Adipose tissue (tissue), 3 donors: ENCODE measurements at regions not wholly inside any gene's neighbourhood (a gene's known extent, or its start where the extent isn't known, plus 50 kb on each side); places are given as distances from the start of the nearest gene placed in this dataset.

Source experiments
- H3K27ac ChIP-seq: one replicate; pipeline ENCODE4 v1.5.1; 2013; ENCODE audit warnings: low read depth, low read length
- WGBS, 3 donors: extraction: QIAGEN DNeasy Blood & Tissue Kit; methylation state at CpG; one replicate each; pipeline ENCODE4 v1.1.7; 2013; 5-methylcytosine and 5-hydroxymethylcytosine counted together
- donor health status: healthy with polysubstance abuse.
- donor health status: Bipolar disorder and iron deficiency.
- donor health status: healthy.

DNA sequence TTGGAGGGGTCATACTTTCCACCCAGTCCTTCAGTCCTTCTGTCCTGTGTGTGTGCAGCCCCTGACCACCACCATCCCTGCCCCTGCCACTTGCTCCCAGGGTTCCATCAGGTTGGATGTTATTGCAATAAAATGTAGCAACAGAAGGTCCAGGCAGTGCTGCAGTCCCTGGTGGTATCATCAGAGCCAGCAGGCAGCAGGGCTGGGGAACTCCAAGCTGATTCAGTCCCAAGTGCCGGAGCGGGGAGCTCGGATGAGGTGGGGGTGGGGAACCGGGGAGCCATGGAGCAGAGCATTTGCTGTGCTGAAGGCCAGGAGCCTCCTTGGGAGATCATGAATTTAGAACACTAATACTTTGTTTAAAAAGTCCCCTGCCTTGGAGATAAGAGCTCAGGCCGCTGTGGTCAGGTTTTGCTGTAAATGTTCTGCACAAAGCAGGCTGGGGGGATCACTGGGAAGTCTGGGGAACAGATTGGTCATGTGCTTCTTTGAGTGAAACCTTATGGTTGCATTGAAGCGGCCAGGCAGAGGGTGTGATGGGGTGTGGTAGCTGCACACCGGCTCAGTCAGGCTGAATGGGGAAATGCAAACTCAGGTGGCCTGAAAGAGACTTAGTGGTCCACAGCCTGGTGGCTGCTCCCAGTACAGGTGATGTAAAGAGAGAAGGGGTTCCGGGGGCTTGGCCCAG, 225.9 kb downstream of the SEC14L1 start:
- H3K27ac ChIP-seq, result no peak overlapping the region
- WGBS, 3 donors, result 64 to 71% (median 66%) methylated on average over 8 of the region's 8 CpGs

DNA sequence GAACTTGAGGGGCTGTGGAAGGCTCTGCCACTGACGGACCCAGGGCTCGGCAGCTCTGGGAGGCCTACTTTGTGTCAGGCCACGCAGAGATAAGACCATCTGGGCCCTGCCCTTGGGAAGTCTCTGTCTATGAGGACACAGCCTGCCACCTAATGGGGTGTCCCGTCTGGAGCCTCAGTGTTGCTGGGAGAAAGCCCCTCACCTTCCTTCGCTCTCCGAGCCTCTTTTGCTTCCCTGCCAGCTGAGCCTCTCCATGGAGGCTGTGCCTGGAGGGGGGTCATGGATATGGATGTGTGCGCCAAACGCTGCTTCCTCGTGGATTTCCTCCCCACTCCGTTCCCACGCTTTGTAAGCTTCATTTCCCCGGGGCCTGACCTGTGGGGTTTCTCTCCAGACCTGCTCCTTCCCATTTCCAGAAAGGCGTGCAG, 228.8 kb downstream of the SEC14L1 start:
- H3K27ac ChIP-seq, result no peak overlapping the region
- WGBS, 3 donors, result 80 to 94% (median 86%) methylated on average over 13 of the region's 13 CpGs

GRCh38 chr17:77370586-77370985, 229.8 kb downstream of the SEC14L1 start:
- WGBS, 3 donors, result 67 to 83% (median 76%) methylated on average over 5 of the region's 5 CpGs
- peak overlapping the region; percentile 60 for H3K27ac ChIP-seq

DNA sequence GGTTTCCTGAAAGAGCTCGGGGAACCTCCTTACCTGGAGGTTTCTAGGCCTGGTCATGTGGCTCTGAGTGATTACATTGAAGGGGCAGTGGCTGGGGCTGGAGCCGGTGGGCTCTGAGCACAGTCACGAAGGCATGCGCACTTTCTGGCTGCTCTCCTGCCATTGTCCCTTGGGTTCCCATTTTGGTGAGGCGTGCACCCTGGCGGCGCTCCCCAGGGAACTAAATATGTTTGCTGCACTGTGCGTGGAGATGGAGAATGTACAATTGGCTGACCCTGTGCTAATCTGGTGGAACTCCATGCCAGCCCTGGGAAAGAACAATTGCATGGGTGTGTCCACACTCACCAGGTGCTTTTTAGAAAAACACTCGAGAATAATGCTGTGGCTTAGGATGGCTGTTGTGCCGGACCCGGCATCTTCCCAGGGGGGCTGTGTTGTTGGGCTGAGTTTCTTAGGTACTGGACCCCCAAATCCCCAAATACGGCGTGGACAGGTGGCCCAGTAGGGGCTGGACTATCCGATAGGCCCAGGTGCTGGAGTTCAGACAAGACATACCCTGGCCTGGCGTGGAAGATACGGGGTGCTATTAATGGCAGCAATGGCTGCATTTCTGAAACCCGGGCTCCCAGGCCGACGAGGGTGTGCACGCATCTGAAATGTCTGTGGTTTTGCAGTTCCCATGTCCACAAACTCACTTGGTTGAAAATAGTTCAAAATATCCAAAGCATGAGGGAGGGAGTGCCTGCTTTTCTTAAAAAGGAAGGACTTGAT, 230.5 kb downstream of the SEC14L1 start:
- WGBS, 3 donors, result 47 to 83% (median 60%) methylated on average over 20 of the region's 20 CpGs
- peak overlapping the region; percentile 60 for H3K27ac ChIP-seq

- no peak overlapping the region for H3K27ac ChIP-seq
- 57 to 77% (median 60%) methylated on average over 15 to 16 of the region's 16 CpGs for WGBS, 3 donors
Measured at GRCh38 chr17:77371888-77372443, 231.2 kb downstream of the SEC14L1 start.

DNA sequence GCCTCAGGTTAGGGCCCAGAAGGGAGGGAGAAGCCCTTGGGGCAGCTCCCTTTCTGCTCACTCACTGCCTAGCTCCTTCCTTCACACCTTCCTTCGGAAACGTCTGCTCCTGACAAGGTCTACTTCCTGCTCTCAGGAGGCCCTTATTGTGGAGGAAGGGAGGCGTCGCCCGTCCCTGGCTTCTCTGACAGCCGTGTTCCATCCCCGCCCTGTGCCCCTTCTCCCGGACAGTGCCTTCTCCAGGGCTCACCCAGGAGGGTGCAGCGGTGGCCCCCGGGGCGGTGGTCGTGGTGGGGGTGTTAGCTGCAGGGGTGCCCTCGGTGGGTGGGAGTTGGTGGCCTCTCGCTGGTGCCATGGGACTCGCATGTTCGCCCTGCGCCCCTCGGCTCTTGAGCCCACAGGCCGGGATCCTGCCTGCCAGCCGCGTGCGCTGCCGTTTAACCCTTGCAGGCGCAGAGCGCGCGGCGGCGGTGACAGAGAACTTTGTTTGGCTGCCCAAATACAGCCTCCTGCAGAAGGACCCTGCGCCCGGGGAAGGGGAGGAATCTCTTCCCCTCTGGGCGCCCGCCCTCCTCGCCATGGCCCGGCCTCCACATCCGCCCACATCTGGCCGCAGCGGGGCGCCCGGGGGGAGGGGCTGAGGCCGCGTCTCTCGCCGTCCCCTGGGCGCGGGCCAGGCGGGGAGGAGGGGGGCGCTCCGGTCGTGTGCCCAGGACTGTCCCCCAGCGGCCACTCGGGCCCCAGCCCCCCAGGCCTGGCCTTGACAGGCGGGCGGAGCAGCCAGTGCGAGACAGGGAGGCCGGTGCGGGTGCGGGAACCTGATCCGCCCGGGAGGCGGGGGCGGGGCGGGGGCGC, 231.9 kb downstream of the SEC14L1 start:
- 2 to 7% (median 2%) methylated on average over 50 to 58 of the region's 64 CpGs for WGBS, 3 donors
- no peak overlapping the region for H3K27ac ChIP-seq

GRCh38 chr17:77373299-77374169, 232.8 kb downstream of the SEC14L1 start:
- peak overlapping the region; percentile 35 for H3K27ac ChIP-seq
- WGBS, 3 donors, result 0% methylated on average over 73 to 88 of the region's 90 CpGs

DNA sequence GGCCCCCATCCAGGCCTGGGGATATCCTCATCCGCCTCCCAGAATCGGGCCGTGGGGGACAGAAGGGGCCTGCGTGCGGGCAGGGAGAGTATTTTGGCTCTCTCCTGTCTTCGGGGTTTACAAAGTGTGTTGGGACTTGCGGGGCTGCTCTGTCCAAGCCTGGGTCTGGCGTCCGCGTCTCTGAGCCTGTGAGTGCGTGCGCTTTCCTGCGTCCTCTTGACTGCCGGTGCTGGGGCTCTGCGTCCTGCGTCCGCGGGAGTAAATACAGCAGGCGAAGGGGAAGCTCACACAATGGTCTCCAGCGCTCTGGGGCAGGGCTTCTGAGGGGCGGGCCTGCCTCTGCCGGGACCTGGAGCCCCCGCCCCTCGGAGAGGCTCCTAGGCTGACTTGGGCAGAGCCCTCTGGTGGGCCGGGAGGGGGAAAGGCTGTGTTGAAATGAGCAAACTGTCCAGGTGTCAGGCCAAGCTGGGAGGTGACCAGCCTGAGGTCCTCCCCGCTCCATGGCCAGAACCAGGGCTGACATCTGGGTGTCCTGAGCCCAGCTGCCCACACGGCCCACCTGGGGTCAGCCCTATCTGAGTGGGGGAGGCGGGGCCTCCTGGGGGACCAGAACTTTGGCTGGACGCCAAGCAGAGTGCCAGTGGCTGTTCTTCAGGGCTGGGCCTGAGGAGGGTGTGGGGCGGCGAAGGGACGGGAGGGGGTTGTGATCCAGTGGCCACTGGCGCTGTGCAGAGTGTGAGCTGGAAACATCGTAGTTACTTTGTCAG, 233.6 kb downstream of the SEC14L1 start:
- WGBS, 3 donors, result 1 to 5% (median 4%) methylated on average over 33 to 34 of the region's 34 CpGs
- peak overlapping the region; percentile 35 for H3K27ac ChIP-seq

DNA sequence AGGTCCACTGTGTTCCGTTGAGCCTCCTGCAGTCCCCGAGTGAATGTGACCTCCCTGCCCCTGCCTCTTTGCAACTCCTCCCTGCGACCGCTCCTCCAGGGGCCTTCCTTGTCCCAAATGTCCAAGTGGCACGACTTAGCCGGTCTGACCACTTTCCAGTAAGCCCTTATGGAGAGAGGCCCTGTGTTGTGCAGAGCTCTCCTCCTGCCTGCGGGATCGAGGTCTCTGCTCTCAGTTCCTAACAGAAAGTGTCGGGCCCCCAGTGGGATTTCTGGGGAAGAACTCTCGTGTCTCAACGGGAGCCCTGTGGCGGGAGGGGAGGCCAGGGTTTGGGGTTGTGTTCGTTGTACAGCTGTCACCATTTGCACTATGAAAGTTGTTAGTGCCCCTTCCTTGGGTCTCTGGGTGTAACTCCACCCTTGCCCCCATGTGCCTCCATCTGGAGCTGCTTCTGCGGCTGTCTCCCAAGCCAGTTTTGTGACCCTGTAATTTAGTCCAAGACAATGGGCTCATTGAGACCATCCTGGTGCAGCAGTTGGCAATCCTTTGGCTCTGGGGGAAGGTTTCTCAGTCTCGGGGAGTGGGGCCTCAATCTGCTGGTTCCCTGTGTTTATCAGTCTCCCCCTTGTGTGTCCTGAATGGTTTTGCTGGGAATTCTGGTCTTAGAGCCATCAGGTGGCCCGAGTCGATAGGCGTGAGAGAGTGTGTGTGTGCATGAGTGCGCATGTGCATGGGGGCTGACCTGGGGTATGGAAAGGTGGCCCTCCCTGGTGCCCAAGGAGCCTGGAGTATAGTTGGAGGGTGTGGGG, 234.5 kb downstream of the SEC14L1 start:
- WGBS, 3 donors, result 39 to 58% (median 53%) methylated on average over 19 of the region's 19 CpGs

GRCh38 chr17:77375917-77376651, 235.3 kb downstream of the SEC14L1 start:
- 38 to 52% (median 40%) methylated on average over 20 of the region's 20 CpGs for WGBS, 3 donors
- no peak overlapping the region for H3K27ac ChIP-seq

More for the DNA sequence above, 234.5 kb downstream of the SEC14L1 start:
- H3K27ac ChIP-seq, result no peak overlapping the region

GRCh38 chr17:77376795-77377709, 236.3 kb downstream of the SEC14L1 start:
- no peak overlapping the region for H3K27ac ChIP-seq
- WGBS, 3 donors, result 31 to 79% (median 72%) methylated on average over 31 of the region's 31 CpGs

GRCh38 chr17:77377710-77378235, 237.0 kb downstream of the SEC14L1 start:
- H3K27ac ChIP-seq, result no peak overlapping the region
- 44 to 88% (median 87%) methylated on average over 11 of the region's 11 CpGs for WGBS, 3 donors

GRCh38 chr17:77378318-77379064, 237.7 kb downstream of the SEC14L1 start:
- no peak overlapping the region for H3K27ac ChIP-seq
- WGBS, 3 donors, result 94 to 95% (median 94%) methylated on average over 22 of the region's 22 CpGs

- 88 to 91% (median 90%) methylated on average over 11 of the region's 11 CpGs for WGBS, 3 donors
- H3K27ac ChIP-seq, result no peak overlapping the region
Measured at GRCh38 chr17:77379065-77379428, 238.3 kb downstream of the SEC14L1 start.
